ENCODE measurements at regions not wholly inside any gene's neighbourhood (a gene's known extent, or its start where the extent isn't known, plus 50 kb on each side); places are given as distances from the start of the nearest gene placed in this dataset.

DNA sequence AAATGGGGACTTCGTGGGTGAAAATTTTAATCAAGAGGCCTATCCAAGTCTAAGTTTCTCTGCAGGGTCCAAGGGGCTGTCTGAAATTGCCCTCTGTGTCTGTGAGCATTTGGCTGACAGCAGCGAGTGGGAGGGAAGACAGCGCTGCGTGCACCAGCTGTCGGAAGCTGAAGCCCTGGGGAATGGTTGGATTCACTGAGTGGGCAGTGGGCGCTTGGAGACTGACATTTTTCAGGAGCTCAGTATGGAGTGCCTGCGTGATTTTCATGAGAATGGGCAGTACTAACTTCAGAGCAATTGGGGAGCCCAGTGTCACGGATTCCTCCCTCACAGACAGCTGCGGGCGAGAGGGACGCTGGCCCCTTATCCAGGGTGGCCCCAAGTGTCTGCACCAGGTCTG is 388.8 kb upstream of the B3GAT1 start:
- DNase-seq (ENCODE audit: low spot score) = no peak

GRCh38 chr11:134800130-134800529 is 388.1 kb upstream of the B3GAT1 start:
- no peak for DNase-seq (ENCODE audit: low spot score)

DNA sequence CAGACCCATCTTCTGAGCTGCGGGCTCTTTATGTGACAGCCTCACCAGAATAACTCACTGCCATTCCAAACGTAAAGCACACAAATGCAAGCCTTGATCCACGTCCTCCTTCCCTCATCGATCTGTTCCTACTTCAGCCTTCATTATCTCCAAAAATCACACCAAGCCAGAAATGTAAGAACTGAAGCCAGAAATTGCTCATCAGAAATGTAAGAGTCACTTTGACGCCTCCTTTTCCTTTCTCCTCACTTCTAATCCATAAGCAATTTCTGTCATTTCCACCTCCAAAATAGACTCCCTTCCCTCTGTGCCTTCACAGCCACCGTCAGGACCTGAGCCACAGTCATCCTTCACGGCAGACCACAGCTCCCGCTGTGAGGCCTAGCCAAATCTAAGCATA is 387.3 kb upstream of the B3GAT1 start:
- DNase-seq (ENCODE audit: low spot score) = no peak

DNA sequence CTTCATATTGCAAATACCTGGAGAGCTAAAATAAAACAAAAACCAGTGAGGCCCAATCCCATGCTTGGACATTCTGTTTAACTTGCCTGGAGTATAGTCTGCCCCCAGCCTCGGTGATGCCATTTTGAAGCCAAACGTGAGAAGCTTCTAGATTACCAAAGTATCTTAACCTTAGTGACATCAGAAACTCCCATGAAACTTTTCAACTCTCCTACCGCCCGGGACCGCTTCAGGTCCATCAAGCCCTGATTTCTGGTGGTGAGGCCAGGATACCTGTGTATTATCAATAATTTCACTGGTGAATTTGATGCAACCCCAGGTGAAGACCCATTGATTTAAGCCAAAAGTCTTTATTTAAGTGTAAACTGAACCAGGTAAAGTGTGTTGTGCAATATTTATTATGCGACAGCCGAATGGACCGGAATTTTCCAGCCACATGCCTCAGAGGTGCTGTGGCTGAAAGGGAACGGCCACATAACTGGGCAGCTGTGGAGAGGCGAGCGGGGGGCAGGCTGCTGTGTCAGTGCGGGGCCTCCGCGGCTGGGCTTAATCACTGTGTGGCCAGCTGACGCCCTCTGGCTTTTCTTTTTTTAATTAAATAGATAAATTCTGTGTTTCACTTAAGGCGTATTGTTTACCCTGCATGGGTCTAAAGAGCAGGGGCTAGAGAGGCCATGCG is 385.5 kb upstream of the B3GAT1 start:
- no peak for DNase-seq (ENCODE audit: low spot score)

GRCh38 chr11:134795017-134795416 is 383.0 kb upstream of the B3GAT1 start:
- DNase-seq (ENCODE audit: low spot score) = no peak

GRCh38 chr11:134794192-134794591 is 382.1 kb upstream of the B3GAT1 start:
- no peak for DNase-seq (ENCODE audit: low spot score)

DNA sequence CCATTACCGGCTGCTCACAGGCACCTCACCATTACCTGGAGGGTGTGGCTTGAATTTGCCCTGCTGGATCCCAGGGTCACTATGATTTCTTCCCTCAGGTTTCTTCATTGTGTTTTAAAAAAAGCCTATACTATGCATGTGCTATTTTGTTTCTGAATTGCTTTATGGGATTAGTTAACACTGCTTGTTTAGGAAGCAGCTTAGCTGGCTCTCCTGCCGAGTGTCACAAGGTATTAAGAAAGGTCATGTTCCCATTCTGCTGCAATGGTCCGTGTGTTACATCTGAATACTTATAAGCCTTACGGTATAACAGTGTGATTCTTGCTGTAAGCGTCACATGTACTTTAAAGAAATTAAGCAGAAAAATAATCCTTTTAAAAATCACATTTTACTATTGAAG is 380.6 kb upstream of the B3GAT1 start:
- no peak for DNase-seq (ENCODE audit: low spot score)

- no peak for DNase-seq (ENCODE audit: low spot score)
These were observed 380.0 kb upstream of the B3GAT1 start for GRCh38 chr11:134792044-134792443.

DNA sequence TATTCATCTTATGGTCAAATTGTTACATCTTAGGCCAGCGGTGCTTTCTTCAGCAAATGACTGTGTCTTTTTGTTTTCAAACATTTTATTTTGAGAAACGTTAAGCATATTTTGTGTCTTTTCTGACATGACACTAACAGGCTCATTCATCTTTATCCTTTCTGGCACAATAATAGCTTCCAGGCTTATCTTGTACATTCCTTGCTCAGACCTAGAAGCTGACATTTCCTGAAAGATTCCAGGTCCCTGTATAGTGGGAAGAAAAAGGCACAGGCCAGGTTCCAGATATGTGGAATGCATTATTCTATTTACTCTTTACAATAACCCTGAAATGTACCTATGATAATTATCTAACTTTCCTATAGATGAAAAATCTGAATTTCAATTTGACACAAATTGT is 379.1 kb upstream of the B3GAT1 start:
- DNase-seq (ENCODE audit: low spot score) = no peak

- DNase-seq (ENCODE audit: low spot score) = no peak
These were observed 377.1 kb upstream of the B3GAT1 start for GRCh38 chr11:134789104-134789503.

DNA sequence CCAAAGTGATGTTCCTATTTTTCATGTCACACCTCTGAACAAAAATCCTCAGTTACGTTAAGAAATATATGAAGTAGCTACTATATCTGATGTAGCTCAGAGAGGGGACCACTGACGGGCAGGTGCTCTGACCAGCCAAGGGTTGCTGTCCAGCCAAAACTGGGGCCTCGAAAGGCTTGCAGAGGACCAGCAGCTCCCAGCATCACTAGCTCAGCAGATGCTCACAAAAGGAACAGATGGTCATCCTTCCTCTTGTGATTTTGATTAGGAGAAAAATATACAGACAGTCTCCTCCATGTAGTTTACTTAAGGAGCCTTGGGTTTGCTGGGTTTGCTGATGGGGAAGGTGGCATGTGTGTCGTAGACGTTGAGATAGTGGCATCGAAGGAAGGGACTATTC is 374.6 kb upstream of the B3GAT1 start:
- no peak for DNase-seq (ENCODE audit: low spot score)

DNA sequence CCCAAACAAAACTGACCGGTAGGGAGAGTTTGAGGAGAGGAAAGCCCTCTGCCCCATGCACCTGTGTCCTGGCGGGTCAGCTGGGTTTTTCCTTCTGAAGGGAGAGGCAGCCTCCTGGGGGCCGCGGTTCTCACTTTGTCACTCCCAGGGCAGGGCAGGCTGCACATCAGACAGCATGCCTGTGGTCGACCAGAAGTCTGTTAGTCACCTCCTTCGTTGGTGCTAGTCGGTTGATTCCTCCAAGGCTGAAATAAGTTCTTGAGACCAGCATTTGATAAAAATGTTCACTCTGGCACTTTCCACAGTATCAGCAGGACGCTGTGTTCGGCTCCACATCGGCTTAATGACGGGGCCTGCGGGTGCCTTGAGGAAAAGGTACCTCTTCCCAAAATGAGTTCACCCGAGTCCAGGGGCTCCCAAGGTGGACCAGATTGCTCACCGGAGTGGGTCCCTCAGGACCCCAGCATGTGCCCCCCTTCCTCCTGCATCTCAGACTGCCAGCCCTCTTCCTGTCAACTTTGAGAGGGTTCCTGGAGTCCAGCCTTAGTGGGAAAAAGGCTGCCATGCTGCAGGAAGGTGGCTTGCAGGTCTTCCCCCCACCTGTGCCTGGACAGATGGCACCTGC is 373.7 kb upstream of the B3GAT1 start:
- DNase-seq (ENCODE audit: low spot score) = no peak

DNA sequence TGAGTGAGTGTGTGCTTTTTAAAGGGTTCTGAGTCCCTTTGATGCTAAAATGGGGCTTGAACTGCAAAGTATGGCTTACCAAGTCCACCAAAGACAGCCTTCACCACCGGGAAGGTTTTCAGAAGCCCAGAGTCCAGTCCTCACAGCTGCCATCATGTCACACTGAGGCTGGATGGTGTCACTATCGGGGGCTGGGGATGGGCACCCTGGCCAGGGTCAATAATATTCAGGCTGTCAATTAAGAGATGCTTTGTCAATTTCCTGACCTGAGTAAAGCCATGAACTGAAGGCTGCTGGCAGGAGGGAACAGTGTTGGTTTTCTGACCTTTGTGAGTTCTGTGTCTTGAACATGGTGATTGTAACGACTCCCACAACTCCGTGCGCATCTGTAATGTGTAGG is 373.0 kb upstream of the B3GAT1 start:
- no peak for DNase-seq (ENCODE audit: low spot score)

DNA sequence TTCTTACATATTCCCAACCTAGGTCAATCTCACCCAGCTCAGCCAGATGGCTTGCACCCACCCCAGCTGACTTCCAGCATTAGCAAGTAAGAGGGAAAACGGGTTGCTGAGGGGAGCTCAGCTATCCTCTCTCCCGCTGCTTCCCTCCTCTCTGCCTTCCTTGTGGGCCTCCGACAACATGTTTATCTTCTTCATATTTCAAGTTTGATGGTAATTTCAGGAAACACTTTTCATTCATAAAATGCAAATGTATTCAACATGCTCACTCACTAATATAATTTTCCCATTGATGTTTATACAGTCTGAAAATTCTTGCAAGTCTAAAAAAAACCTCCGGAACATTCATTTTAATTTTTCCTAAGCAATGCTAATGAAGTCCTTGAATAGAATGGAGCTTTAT is 372.5 kb upstream of the B3GAT1 start:
- DNase-seq (ENCODE audit: low spot score) = no peak

- no peak for DNase-seq (ENCODE audit: low spot score)
These were observed 372.0 kb upstream of the B3GAT1 start for GRCh38 chr11:134784046-134784445.

DNA sequence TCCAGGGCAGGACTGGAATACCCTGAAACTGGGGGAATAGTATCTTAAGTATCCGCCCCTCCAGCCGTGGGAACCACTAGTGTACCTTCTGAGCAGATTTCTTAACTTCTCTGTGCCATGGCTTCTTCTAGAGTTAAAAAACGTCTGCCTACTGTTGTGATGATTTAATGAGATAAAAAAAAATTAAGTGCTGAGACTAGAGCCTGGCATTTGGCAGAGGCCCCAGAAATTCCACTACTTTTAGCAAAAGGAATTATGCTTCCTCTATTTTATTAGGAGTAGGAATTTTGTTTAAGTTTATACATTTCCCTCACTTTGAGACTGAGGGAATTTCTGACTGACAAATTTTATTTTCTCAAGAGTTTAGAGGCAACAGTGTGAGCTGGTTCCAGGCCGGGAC is 371.2 kb upstream of the B3GAT1 start:
- no peak for DNase-seq (ENCODE audit: low spot score)

GRCh38 chr11:134781380-134781866 is 369.4 kb upstream of the B3GAT1 start:
- DNase-seq (ENCODE audit: low spot score) = no peak

- no peak for DNase-seq (ENCODE audit: low spot score)
These were observed 368.6 kb upstream of the B3GAT1 start for GRCh38 chr11:134780486-134781147.

DNA sequence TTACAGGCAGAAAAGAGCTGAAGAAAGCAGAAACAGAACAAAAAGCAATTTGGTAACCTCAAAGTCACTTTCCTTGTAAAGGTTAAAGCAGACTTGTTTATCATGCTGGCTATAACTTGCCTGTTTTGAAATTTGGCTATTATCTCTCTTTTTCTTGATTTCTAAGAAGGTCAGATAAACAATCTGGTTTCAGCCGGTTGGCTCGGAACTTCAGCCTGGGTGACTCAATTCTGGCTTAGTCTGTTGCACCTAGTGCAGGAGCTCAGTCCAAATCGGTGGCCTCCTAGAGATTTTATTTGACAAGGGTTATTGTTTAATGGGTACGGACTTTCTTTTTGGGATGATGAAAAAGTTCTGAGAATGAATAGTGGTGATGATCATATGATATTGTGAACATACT is 367.1 kb upstream of the B3GAT1 start:
- no peak for DNase-seq (ENCODE audit: low spot score)

DNA sequence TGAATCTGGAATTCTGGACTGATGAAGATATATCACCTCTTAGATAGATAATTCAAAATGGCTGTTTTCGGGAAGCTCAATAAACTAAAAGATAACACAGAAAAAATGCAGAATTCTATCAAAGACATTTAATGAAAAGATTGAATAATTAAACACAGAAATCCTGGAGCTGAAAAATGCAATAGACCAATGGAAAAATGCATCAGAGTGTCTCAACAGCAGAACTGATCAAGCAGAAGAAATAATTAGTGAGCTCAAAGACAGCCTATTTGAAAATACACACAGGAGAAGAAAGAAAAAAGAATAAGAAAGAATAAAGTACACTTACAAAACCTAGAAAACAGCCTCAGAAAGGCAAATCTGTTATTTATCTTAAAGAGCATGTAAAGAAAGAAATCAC is 356.4 kb upstream of the B3GAT1 start:
- DNase-seq (ENCODE audit: low spot score) = no peak

- DNase-seq (ENCODE audit: low spot score) = no peak
These were observed 353.5 kb upstream of the B3GAT1 start for GRCh38 chr11:134765565-134765964.

DNA sequence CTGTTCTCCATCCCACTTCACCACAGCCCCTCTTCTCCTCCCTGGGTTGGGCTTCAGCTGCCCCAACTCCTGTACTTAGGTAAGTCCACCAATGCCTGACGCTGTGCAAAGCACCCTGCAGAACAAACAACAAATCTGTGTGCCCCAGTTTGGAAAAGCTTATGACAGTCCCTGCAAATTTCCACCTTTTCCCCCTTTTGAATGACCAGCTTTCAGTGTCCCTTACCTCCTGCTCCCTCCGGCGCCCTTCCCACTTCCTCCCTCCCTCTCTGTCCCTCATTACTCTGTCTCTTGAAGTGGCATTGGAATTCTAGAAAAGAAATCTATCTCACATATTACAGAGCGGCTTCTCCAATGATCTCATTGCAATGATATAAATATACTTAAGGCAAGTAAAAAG is 352.9 kb upstream of the B3GAT1 start:
- DNase-seq (ENCODE audit: low spot score) = no peak

- DNase-seq (ENCODE audit: low spot score) = no peak
These were observed 352.3 kb upstream of the B3GAT1 start for GRCh38 chr11:134764367-134764766.

DNA sequence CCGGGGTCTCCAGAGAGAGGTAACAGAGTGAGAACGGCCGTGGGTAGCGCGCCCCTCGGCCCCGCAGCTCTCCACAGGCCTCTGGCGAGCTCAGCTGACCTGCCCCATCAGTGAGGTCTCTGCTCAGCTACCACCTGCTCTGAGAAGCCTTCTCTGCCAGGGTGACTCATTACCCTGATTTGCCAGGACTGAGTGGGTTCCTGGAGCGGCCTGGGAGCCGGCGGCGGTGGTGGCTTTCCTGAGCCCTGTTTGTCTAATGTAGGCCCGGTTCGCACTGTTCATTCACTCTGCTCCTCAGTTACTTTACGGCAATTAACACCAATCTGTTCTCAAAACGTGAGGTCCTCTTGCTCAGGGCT is 351.0 kb upstream of the B3GAT1 start:
- DNase-seq (ENCODE audit: low spot score) = no peak

Measured in GM03348 (cell line).